GM12878 (cell line): ENCODE measurements at regions not wholly inside any gene's neighbourhood (a gene's known extent, or its start where the extent isn't known, plus 50 kb on each side); places are given as distances from the start of the nearest gene placed in this dataset.

Experiments used
- ATAC-seq: fragments of 200-7000 bp; cut with Tn5 transposase; 3 replicates; pipeline ENCODE4 v1.9.1; 2020; ENCODE audit warnings: mild to moderate bottlenecking, moderate library complexity
- BruUV-seq: library from RNA; stranded (reverse); fragments of 400-500 nt; replicated peaks from 2 replicates; lab custom pipeline; 2021; lab: Mats Ljungman, UMichigan
- CTCF ChIA-PET: fragments of 300-600 bp; sonication (Branson Sonifier 250); formaldehyde crosslinking; extraction: SDS; loops from one replicate; lab custom pipeline; 2021; ENCODE audit warnings: inconsistent platforms; lab: Yijun Ruan, JAX
- POLR2A ChIA-PET: fragments of 350-600 bp; formaldehyde crosslinking; extraction: SDS; loops from one replicate; lab custom pipeline; 2021; ENCODE audit warnings: inconsistent platforms; lab: Charles Lee
- RAD21 ChIA-PET: fragments of 300-600 bp; sonication (Branson Sonifier 250); formaldehyde crosslinking; loops from one replicate; lab custom pipeline; 2023; ENCODE audit warnings: antibody characterized with exemption; ENCODE audit not compliant: unreplicated experiment; lab: Charles Lee
- SMC1A ChIA-PET: fragments of 300-600 bp; sonication (Branson Sonifier 250); formaldehyde crosslinking; loops from one replicate; lab custom pipeline; 2023; ENCODE audit not compliant: unreplicated experiment, uncharacterized antibody; lab: Charles Lee
- DNase-seq: peaks from one replicate; pipeline ENCODE4 v3.0.0-alpha.2; 2011; ENCODE audit warnings: low read depth, low spot score
- FAIRE-seq: peaks from 3 replicates; lab custom pipeline; 2011; peaks lifted over from hg19 to GRCh38; lab: Jason Lieb, UNC
- H2AFZ ChIP-seq: 2 replicates; pipeline ENCODE4 v1.6.0; 2011; ENCODE audit warnings: low read depth, low read length, control low read depth; ENCODE audit not compliant: control insufficient read depth
- H3K27ac ChIP-seq: 2 replicates; pipeline ENCODE4 v1.5.1; 2011; ENCODE audit warnings: control low read depth; ENCODE audit not compliant: control insufficient read depth, insufficient read depth
- H3K27me3 ChIP-seq, 2 experiments: replicated peaks in 1 of 2; 2 replicates each; pipeline versions ENCODE4 v1.6.0 to v1.6.1; 2011; ENCODE audit warnings: low read length in 1 of 2; ENCODE audit not compliant: control insufficient read depth in 2 of 2, insufficient read depth in 2 of 2
- H3K36me3 ChIP-seq, 2 experiments: 2 replicates each; pipeline ENCODE4 v1.5.1; 2011; ENCODE audit warnings: low read length in 1 of 2; ENCODE audit not compliant: control insufficient read depth in 2 of 2, insufficient read depth in 2 of 2
- H3K4me1 ChIP-seq: 2 replicates; pipeline ENCODE4 v1.6.1; 2011; ENCODE audit warnings: mild to moderate bottlenecking, low read length, moderate library complexity, mixed read lengths; ENCODE audit not compliant: control insufficient read depth, insufficient read depth
- H3K4me2 ChIP-seq: 2 replicates; pipeline ENCODE4 v1.6.0; 2011; ENCODE audit warnings: control low read depth; ENCODE audit not compliant: control insufficient read depth, insufficient read depth
- H3K4me3 ChIP-seq: fragments of 200-600 bp; sonication (generic); 2 replicates; pipeline ENCODE4 v1.5.1; 2016
- H3K79me2 ChIP-seq: 2 replicates; pipeline ENCODE4 v1.6.0; 2011; ENCODE audit warnings: low read length; ENCODE audit not compliant: control insufficient read depth, insufficient read depth
- H3K9ac ChIP-seq: 2 replicates; pipeline ENCODE4 v1.8.0; 2011; ENCODE audit warnings: low read length, control low read depth, mixed read lengths; ENCODE audit not compliant: control insufficient read depth, insufficient read depth
- H3K9me3 ChIP-seq: replicated peaks from 3 replicates; pipeline ENCODE4 v1.5.1; 2011; ENCODE audit warnings: mild to moderate bottlenecking, low read length; ENCODE audit not compliant: control insufficient read depth, insufficient read depth
- H4K20me1 ChIP-seq: 2 replicates; pipeline ENCODE4 v1.6.0; 2011; ENCODE audit not compliant: control insufficient read depth, insufficient read depth
- KLF5 ChIP-seq: fragments of 450-650 bp; IDR thresholded peaks from 2 replicates; pipeline ENCODE4 v1.6.1; 2014; ENCODE audit warnings: mild to moderate bottlenecking; ENCODE audit not compliant: partially characterized antibody
- LARP7 ChIP-seq: fragments of 450-650 bp; IDR thresholded peaks from 2 replicates; pipeline ENCODE4 v1.6.1; 2017; ENCODE audit warnings: mild to moderate bottlenecking
- MTA3 ChIP-seq: IDR thresholded peaks from 2 replicates; pipeline ENCODE4 v1.6.1; 2012; ENCODE audit warnings: low read length, inconsistent platforms, borderline replicate concordance
- RCOR1 ChIP-seq: conservative IDR thresholded peaks from 2 replicates; pipeline ENCODE4 v1.6.1; 2012; ENCODE audit warnings: low read depth, low read length, improper control_type of control experiment
- SRF ChIP-seq, 2 experiments: IDR thresholded peaks; 2 replicates each; pipeline ENCODE4 v1.6.1; 2011; ENCODE audit warnings: low read depth in 2 of 2, low read length in 2 of 2, mild to moderate bottlenecking in 1 of 2, moderate library complexity in 1 of 2
- ZZZ3 ChIP-seq: IDR thresholded peaks from 2 replicates; pipeline ENCODE4 v1.6.1; 2011; ENCODE audit warnings: low read depth; ENCODE audit not compliant: control insufficient read depth, insufficient read length
- WGBS: methylation state at CpG from one replicate; pipeline ENCODE4 v1.1.6; 2016; ENCODE audit warnings: low lambda C conversion rate; ENCODE audit not compliant: insufficient replicate concordance, insufficient coverage; ENCODE audit errors: missing lambda C conversion rate; 5-methylcytosine and 5-hydroxymethylcytosine counted together
- in situ Hi-C: fragments of 300-500 bp; cut with MboI; formaldehyde crosslinking; loops from 9 replicates; pipeline ENCODE4 v1.14.3; 2018; ENCODE audit warnings: mixed read lengths
- intact Hi-C: fragments of 100-400 bp; cut with micrococcal nuclease; formaldehyde crosslinking; loops from one replicate; pipeline ENCODE4 v1.14.2; 2022; ENCODE audit not compliant: unreplicated experiment
- TF ChIP-seq, protein P1 (sequence below): fragments of 450-650 bp; IDR thresholded peaks from 2 replicates; pipeline ENCODE4 v1.6.1; 2017; ENCODE audit warnings: mild to moderate bottlenecking, moderate library complexity

DNA sequence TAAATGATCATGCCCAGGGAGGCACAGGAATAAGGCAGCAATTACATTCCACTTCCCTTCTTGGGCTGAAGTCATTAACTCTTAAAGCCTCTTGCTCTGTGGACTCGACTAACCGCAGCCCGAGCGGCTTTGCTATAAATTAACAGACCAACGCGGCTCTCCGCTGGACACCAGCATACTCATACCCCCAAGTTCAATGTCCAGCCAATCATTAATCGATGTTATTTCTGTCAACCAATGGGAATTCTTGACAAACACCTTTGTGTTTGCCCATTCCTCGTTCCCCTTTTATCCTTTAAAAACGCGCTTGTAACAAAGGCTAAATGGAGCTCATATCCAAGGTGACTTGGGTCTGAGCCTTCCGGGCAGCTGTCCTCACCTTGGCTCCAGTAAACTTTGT lies 183.1 kb upstream of the RALGAPA2 start (continued):
- TF ChIP-seq, protein P1, sequence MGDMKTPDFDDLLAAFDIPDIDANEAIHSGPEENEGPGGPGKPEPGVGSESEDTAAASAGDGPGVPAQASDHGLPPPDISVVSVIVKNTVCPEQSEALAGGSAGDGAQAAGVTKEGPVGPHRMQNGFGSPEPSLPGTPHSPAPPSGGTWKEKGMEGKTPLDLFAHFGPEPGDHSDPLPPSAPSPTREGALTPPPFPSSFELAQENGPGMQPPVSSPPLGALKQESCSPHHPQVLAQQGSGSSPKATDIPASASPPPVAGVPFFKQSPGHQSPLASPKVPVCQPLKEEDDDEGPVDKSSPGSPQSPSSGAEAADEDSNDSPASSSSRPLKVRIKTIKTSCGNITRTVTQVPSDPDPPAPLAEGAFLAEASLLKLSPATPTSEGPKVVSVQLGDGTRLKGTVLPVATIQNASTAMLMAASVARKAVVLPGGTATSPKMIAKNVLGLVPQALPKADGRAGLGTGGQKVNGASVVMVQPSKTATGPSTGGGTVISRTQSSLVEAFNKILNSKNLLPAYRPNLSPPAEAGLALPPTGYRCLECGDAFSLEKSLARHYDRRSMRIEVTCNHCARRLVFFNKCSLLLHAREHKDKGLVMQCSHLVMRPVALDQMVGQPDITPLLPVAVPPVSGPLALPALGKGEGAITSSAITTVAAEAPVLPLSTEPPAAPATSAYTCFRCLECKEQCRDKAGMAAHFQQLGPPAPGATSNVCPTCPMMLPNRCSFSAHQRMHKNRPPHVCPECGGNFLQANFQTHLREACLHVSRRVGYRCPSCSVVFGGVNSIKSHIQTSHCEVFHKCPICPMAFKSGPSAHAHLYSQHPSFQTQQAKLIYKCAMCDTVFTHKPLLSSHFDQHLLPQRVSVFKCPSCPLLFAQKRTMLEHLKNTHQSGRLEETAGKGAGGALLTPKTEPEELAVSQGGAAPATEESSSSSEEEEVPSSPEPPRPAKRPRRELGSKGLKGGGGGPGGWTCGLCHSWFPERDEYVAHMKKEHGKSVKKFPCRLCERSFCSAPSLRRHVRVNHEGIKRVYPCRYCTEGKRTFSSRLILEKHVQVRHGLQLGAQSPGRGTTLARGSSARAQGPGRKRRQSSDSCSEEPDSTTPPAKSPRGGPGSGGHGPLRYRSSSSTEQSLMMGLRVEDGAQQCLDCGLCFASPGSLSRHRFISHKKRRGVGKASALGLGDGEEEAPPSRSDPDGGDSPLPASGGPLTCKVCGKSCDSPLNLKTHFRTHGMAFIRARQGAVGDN = no peak
- no peak for TF ChIP-seq SRF (IDR thresholded peaks at IDR 0.05; ENCODE audit: low read depth in 2 of 2, low read length in 2 of 2)
- no peak for TF ChIP-seq ZZZ3

DNA sequence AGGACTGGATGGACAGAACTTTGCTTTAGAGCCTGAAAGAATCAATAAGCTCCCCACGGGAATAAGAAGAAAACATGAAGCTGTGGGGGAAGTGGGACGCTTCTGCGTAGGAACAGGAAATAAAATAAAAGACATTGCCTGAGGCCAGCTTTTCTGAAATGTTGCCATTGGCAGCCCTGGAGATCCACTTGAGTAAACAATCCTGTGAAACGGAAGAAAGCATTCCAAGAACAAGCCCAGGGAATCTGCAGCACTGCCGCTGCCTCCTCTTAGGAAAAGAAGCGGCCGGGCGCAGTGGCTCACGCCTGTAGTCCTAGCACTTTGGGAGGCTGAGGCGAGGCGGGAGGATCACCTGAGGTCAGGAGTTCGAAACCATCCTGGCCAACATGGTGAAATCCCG lies 182.3 kb upstream of the RALGAPA2 start:
- no peak overlapping the region for H3K4me2 ChIP-seq
- H2AFZ ChIP-seq = no peak overlapping the region
- no peak for TF ChIP-seq MTA3
- TF ChIP-seq RCOR1 = no peak
- no peak for TF ChIP-seq KLF5
- no peak for TF ChIP-seq LARP7
- BruUV-seq = no TSS peak
- intact Hi-C loops = no loop called here
- no peak overlapping the region for H3K4me3 ChIP-seq
- CTCF ChIA-PET = interaction anchor here (0.9 to 1.5 kb wide), 2 partner anchors 9 to 34 kb away, joined by 3 read pairs; no protein-coding TSS in a partner anchor
- ATAC-seq (no peak), DNase-seq (no peak), FAIRE-seq (no peak)
- H3K27me3 ChIP-seq = no peaks in the 10 kb centered on the region
- in situ Hi-C loops = no loop called here
- WGBS = 54% methylated on average over 13 of the region's 13 CpGs
- no peaks in the 10 kb centered on the region for H3K79me2 ChIP-seq
- no peak overlapping the region for H3K9ac ChIP-seq
- H3K4me1 ChIP-seq = no peaks in the 10 kb centered on the region
- no peak overlapping the region for H3K27ac ChIP-seq
- POLR2A ChIA-PET = no interaction called here
- no peaks in the 10 kb centered on the region for H3K9me3 ChIP-seq
- RAD21 ChIA-PET = no interaction called here
- SMC1A ChIA-PET = no interaction called here
- no peaks in the 10 kb centered on the region for H3K36me3 ChIP-seq
- no peaks in the 10 kb centered on the region for H4K20me1 ChIP-seq
